CD8-positive, alpha-beta memory T cell (primary cell): ENCODE measurements at regions not wholly inside any gene's neighbourhood (a gene's known extent, or its start where the extent isn't known, plus 50 kb on each side); places are given as distances from the start of the nearest gene placed in this dataset.

Experiments
- CTCF ChIA-PET: fragments of 350-600 bp; sonication (Branson Sonifier 250); formaldehyde crosslinking; loops from one replicate; lab custom pipeline; 2021; ENCODE audit warnings: antibody characterized with exemption; lab: Charles Lee
- POLR2A ChIA-PET: fragments of 350-600 bp; sonication (Branson Sonifier 250); formaldehyde crosslinking; loops from one replicate; lab custom pipeline; 2021; ENCODE audit warnings: antibody characterized with exemption; lab: Charles Lee
- DNase-seq, 5 donors: peaks; one replicate each; pipeline versions ENCODE4 v3.0.0 to v3.0.0-alpha.2; 2020 to 2022; ENCODE audit warnings: mixed read lengths in 1 of 5
- H3K27ac ChIP-seq: one replicate; pipeline ENCODE4 v1.7.0; 2013; ENCODE audit warnings: low read depth, mild to moderate bottlenecking, low read length, moderate library complexity
- H3K27me3 ChIP-seq: 2 replicates; pipeline ENCODE4 v1.7.0; 2013; ENCODE audit warnings: low read length, mild to moderate bottlenecking; ENCODE audit not compliant: insufficient read depth, poor library complexity, severe bottlenecking
- H3K36me3 ChIP-seq: 2 replicates; pipeline ENCODE4 v1.7.0; 2013; ENCODE audit warnings: mild to moderate bottlenecking, low read length, moderate library complexity; ENCODE audit not compliant: insufficient read depth
- H3K4me1 ChIP-seq: 2 replicates; pipeline ENCODE4 v1.7.0; 2013; ENCODE audit warnings: mild to moderate bottlenecking, low read length, moderate library complexity; ENCODE audit not compliant: insufficient read depth
- H3K4me3 ChIP-seq: 2 replicates; pipeline ENCODE4 v1.7.0; 2013; ENCODE audit warnings: mild to moderate bottlenecking, low read length
- H3K9me3 ChIP-seq: 2 replicates; pipeline ENCODE4 v1.7.0; 2013; ENCODE audit warnings: mild to moderate bottlenecking, low read length
- H3K27ac Mint-ChIP-seq, 8 donors: one replicate each; pipeline ENCODE4 v1.8.0; 2020 to 2021; ENCODE audit warnings: mixed read lengths in 8 of 8, mild to moderate bottlenecking in 6 of 8, inconsistent platforms in 3 of 8, moderate library complexity in 3 of 8
- H3K27me3 Mint-ChIP-seq, 2 donors: one replicate each; pipeline ENCODE4 v1.8.0; 2020 to 2021; ENCODE audit warnings: mixed read lengths in 2 of 2, mild to moderate bottlenecking in 1 of 2, moderate library complexity in 1 of 2
- H3K36me3 Mint-ChIP-seq, 3 donors: one replicate each; pipeline ENCODE4 v1.8.0; 2020 to 2021; ENCODE audit warnings: mixed read lengths in 3 of 3, inconsistent platforms in 1 of 3, mild to moderate bottlenecking in 1 of 3
- H3K4me1 Mint-ChIP-seq, 3 donors: one replicate each; pipeline ENCODE4 v1.8.0; 2020 to 2021; ENCODE audit warnings: mixed read lengths in 3 of 3, inconsistent platforms in 1 of 3, mild to moderate bottlenecking in 1 of 3
- H3K4me3 Mint-ChIP-seq, 7 donors: one replicate each; pipeline ENCODE4 v1.8.0; 2020 to 2021; ENCODE audit warnings: mixed read lengths in 7 of 7, mild to moderate bottlenecking in 6 of 7, moderate library complexity in 4 of 7, inconsistent platforms in 2 of 7
- H3K9me3 Mint-ChIP-seq, 5 donors: one replicate each; pipeline ENCODE4 v1.8.0; 2020 to 2022; ENCODE audit warnings: mixed read lengths in 5 of 5, mild to moderate bottlenecking in 3 of 5, moderate library complexity in 2 of 5, inconsistent platforms in 1 of 5

- H3K4me1 Mint-ChIP-seq: no peaks in the 10 kb centered on the region
- no peak for DNase-seq
These were observed 305.9 kb upstream of the UMPS start for GRCh38 chr3:124424396-124424795.

GRCh38 chr3:124425972-124426371, 304.3 kb upstream of the UMPS start:
- no peaks in the 10 kb centered on the region for H3K36me3 ChIP-seq
- H3K4me3 ChIP-seq: no peak overlapping the region
- no peak for DNase-seq
- Mint-ChIP-seq H3K4me1 (no peaks in the 10 kb centered on the region), H3K9me3 (no peaks in the 10 kb centered on the region), H3K36me3 (no peaks in the 10 kb centered on the region), H3K4me3 (no peak overlapping the region), H3K27ac (no peak overlapping the region), H3K27me3 (peaks cover 2 to 10% of the 10 kb centered on the region in 2 donors)
- ChIA-PET POLR2A (no interaction called here), CTCF (no interaction called here)
- H3K27me3 ChIP-seq: no peaks in the 10 kb centered on the region
- H3K27ac ChIP-seq: no peak overlapping the region
- no peaks in the 10 kb centered on the region for H3K4me1 ChIP-seq
- no peaks in the 10 kb centered on the region for H3K9me3 ChIP-seq

More at GRCh38 chr3:124424396-124424795, 305.9 kb upstream of the UMPS start:
- no peak overlapping the region for H3K27ac Mint-ChIP-seq
- CTCF ChIA-PET: no interaction called here
- Histone ChIP-seq H3K27me3 (no peaks in the 10 kb centered on the region), H3K4me3 (no peak overlapping the region), H3K36me3 (no peaks in the 10 kb centered on the region), H3K27ac (no peak overlapping the region), H3K9me3 (no peaks in the 10 kb centered on the region), H3K4me1 (no peaks in the 10 kb centered on the region)
- no peak overlapping the region for H3K4me3 Mint-ChIP-seq
- POLR2A ChIA-PET: no interaction called here
- H3K27me3 Mint-ChIP-seq: peaks cover 6 to 10% of the 10 kb centered on the region in 2 donors
- no peaks in the 10 kb centered on the region for H3K36me3 Mint-ChIP-seq
- peaks cover 0 to 2% (median 0%) of the 10 kb centered on the region in 5 donors for H3K9me3 Mint-ChIP-seq

DNA sequence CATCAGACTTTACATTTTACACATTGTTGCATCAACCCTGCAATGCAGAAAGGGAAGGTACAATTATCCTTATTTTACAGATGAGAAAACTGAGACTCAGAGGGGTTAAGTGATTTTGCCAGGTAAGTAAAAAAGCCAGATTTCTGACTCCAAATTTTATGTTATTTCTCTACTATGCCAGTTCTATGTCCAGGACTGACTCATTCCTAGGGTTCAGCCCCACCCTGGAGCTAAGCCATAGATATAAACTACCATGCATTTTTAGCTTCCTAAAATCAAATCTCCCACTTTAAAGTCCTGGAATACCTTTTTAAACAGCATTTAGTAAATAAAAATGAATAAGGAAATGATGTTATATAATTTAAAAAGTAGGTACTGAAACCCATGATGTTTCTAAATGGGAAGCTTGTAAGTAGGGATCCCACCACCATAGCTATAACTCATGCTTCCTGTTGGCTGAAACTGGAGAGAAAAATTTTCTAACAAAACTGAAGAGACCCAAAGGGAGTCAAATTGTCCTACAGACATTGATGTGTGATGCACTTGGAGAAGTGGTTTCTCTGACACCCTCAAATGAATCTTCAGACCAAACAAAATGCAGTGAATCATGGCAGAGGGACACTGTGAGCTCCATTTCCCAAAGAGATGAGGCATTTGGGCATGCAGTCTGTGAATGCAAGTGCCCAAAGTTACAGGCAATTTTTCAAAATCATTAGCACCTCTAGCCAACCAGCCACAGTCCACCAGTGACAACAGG, 301.7 kb upstream of the UMPS start:
- Histone ChIP-seq H3K9me3 (no peaks in the 10 kb centered on the region), H3K36me3 (no peaks in the 10 kb centered on the region), H3K4me3 (no peak overlapping the region), H3K27me3 (no peaks in the 10 kb centered on the region), H3K4me1 (no peaks in the 10 kb centered on the region), H3K27ac (no peak overlapping the region)
- Mint-ChIP-seq H3K9me3 (peaks cover 0 to under 1% (median 0%) of the 10 kb centered on the region in 5 donors), H3K36me3 (no peaks in the 10 kb centered on the region), H3K4me3 (no peak overlapping the region), H3K27ac (no peak overlapping the region), H3K4me1 (no peaks in the 10 kb centered on the region), H3K27me3 (peaks cover 2 to 14% of the 10 kb centered on the region in 2 donors)
- ChIA-PET POLR2A (no interaction called here), CTCF (no interaction called here)
- DNase-seq: no peak

GRCh38 chr3:124429129-124429815, 301.0 kb upstream of the UMPS start:
- Histone ChIP-seq H3K27me3 (no peaks in the 10 kb centered on the region), H3K4me1 (no peaks in the 10 kb centered on the region), H3K27ac (no peak overlapping the region), H3K36me3 (no peaks in the 10 kb centered on the region), H3K9me3 (no peaks in the 10 kb centered on the region), H3K4me3 (no peak overlapping the region)
- DNase-seq: no peak
- Mint-ChIP-seq H3K4me3 (no peak overlapping the region), H3K9me3 (peaks cover 0 to 2% (median 0%) of the 10 kb centered on the region in 5 donors), H3K4me1 (no peaks in the 10 kb centered on the region), H3K27me3 (peaks cover 0 to 16% of the 10 kb centered on the region in 2 donors), H3K27ac (no peak overlapping the region), H3K36me3 (no peaks in the 10 kb centered on the region)
- POLR2A ChIA-PET: no interaction called here
- CTCF ChIA-PET: no interaction called here

DNA sequence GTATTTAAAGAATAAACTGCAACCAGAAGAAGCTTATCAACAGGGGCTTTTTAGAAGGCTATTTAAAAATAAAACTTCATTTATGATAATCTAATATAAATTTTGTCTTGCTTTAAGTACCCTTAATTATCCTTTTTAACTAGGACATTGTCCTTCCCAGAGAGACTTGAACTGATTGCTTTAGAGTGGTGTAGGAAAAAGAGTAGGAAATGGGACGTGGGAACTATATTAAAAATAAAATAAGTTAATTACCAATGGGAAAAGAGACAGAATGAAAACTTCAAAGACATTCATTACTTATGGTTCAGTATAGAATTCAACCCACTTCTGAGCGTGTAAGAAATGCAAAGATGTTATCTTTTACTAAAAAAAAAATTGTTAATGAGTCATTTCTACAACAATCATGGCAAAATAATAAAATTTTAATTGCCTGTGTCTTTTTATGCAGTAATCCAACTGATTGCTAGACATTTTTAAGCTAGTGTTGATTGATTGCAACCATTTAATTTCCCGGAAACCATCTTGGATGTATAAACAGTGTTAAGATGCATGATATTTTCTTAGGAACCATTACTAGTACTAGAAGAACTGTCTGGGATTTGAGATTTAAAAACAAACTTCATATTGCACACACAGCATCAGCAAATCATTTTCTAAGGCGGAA, 298.8 kb upstream of the UMPS start:
- POLR2A ChIA-PET: no interaction called here
- Mint-ChIP-seq H3K4me3 (no peak overlapping the region), H3K36me3 (no peaks in the 10 kb centered on the region), H3K4me1 (no peaks in the 10 kb centered on the region), H3K27me3 (peaks cover 3 to 6% of the 10 kb centered on the region in 2 donors), H3K9me3 (peaks cover 0 to 2% (median 0%) of the 10 kb centered on the region in 5 donors), H3K27ac (no peak overlapping the region)
- Histone ChIP-seq H3K9me3 (no peaks in the 10 kb centered on the region), H3K27me3 (no peaks in the 10 kb centered on the region), H3K27ac (no peak overlapping the region), H3K36me3 (no peaks in the 10 kb centered on the region), H3K4me1 (no peaks in the 10 kb centered on the region), H3K4me3 (no peak overlapping the region)
- no peak for DNase-seq
- CTCF ChIA-PET: no interaction called here

- H3K36me3 Mint-ChIP-seq: no peaks in the 10 kb centered on the region
- H3K27ac Mint-ChIP-seq: no peak overlapping the region
- Histone ChIP-seq H3K4me1 (no peaks in the 10 kb centered on the region), H3K4me3 (no peak overlapping the region), H3K9me3 (no peaks in the 10 kb centered on the region), H3K27ac (no peak overlapping the region), H3K36me3 (no peaks in the 10 kb centered on the region), H3K27me3 (no peaks in the 10 kb centered on the region)
- CTCF ChIA-PET: no interaction called here
- peaks cover 3 to 6% of the 10 kb centered on the region in 2 donors for H3K27me3 Mint-ChIP-seq
- no peak for DNase-seq
- H3K9me3 Mint-ChIP-seq: peaks cover 0 to 2% (median 0%) of the 10 kb centered on the region in 5 donors
- POLR2A ChIA-PET: no interaction called here
- no peak overlapping the region for H3K4me3 Mint-ChIP-seq
- no peaks in the 10 kb centered on the region for H3K4me1 Mint-ChIP-seq
These were observed 296.1 kb upstream of the UMPS start for GRCh38 chr3:124434176-124434575.

DNA sequence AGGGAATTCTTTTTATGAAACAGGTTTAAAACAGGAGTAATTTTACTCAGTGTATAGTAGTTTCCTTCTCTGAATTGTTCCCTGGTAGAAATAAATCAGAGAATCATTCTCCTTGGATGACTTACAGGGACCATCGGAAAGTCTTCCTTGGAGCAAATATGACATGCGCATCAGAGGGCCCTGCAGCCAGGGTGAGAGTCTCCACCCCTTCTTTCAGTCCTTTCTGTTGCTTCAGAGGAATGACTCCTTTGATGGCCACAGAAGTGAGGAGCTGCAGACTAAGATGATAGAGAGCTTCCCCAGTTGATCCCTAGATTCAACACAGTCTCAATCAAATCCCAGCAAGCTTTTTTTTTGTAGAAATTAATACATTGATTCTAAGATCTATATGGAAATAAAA, 294.8 kb upstream of the UMPS start:
- H3K27ac ChIP-seq: no peak overlapping the region
- no peaks in the 10 kb centered on the region for H3K9me3 ChIP-seq
- peaks cover 6% of the 10 kb centered on the region in 2 donors for H3K27me3 Mint-ChIP-seq
- no peaks in the 10 kb centered on the region for H3K27me3 ChIP-seq
- no peak for DNase-seq
- ChIA-PET POLR2A (no interaction called here), CTCF (no interaction called here)
- no peaks in the 10 kb centered on the region for H3K4me1 Mint-ChIP-seq
- no peak overlapping the region for H3K4me3 ChIP-seq
- H3K4me3 Mint-ChIP-seq: no peak overlapping the region
- no peaks in the 10 kb centered on the region for H3K36me3 Mint-ChIP-seq
- no peaks in the 10 kb centered on the region for H3K36me3 ChIP-seq
- peaks cover 0 to 4% (median 0%) of the 10 kb centered on the region in 5 donors for H3K9me3 Mint-ChIP-seq
- no peak overlapping the region for H3K27ac Mint-ChIP-seq
- H3K4me1 ChIP-seq: no peaks in the 10 kb centered on the region

- no peak for DNase-seq
- Mint-ChIP-seq H3K9me3 (peaks cover 0 to 4% (median 0%) of the 10 kb centered on the region in 5 donors), H3K27me3 (peaks cover 5 to 6% of the 10 kb centered on the region in 2 donors), H3K36me3 (no peaks in the 10 kb centered on the region), H3K27ac (no peak overlapping the region), H3K4me3 (no peak overlapping the region), H3K4me1 (no peaks in the 10 kb centered on the region)
- H3K27me3 ChIP-seq: no peaks in the 10 kb centered on the region
- POLR2A ChIA-PET: no interaction called here
- no peak overlapping the region for H3K4me3 ChIP-seq
- H3K36me3 ChIP-seq: no peaks in the 10 kb centered on the region
- H3K4me1 ChIP-seq: no peaks in the 10 kb centered on the region
- H3K27ac ChIP-seq: no peak overlapping the region
- CTCF ChIA-PET: interaction anchor here (1.6 kb wide), 1 partner anchor 20 kb away, joined by 3 read pairs; no protein-coding TSS in a partner anchor
- H3K9me3 ChIP-seq: no peaks in the 10 kb centered on the region
These were observed 291.4 kb upstream of the UMPS start for GRCh38 chr3:124438813-124439212.
